ENCODE measurements at regions not wholly inside any gene's neighbourhood (a gene's known extent, or its start where the extent isn't known, plus 50 kb on each side); places are given as distances from the start of the nearest gene placed in this dataset.
"Not testable (repeated sequence)": the region's sequence is repeated elsewhere in the genome, so short reads cannot be mapped to it uniquely, and the experiment has no call there.

GRCh38 chr21:13907385-13907784, 297.8 kb downstream of the POTED start:
- DNase-seq: not testable (repeated sequence)

GRCh38 chr21:13896596-13897247, 287.1 kb downstream of the POTED start:
- DNase-seq: not testable (repeated sequence)

- DNase-seq: not testable (repeated sequence)
These were observed 284.0 kb downstream of the POTED start for GRCh38 chr21:13893617-13894016.

- DNase-seq: not testable (repeated sequence)
These were observed 283.4 kb downstream of the POTED start for GRCh38 chr21:13893025-13893424.

GRCh38 chr21:13892146-13892751, 282.7 kb downstream of the POTED start:
- not testable (repeated sequence) for DNase-seq

GRCh38 chr21:13889176-13889575, 279.6 kb downstream of the POTED start:
- not testable (repeated sequence) for DNase-seq

- not testable (repeated sequence) for DNase-seq
These were observed 274.2 kb downstream of the POTED start for GRCh38 chr21:13883641-13884395.

GRCh38 chr21:13877503-13877902, 267.9 kb downstream of the POTED start:
- DNase-seq: not testable (repeated sequence)

- DNase-seq: not testable (repeated sequence)
These were observed 267.4 kb downstream of the POTED start for GRCh38 chr21:13876999-13877398.

- not testable (repeated sequence) for DNase-seq
These were observed 264.4 kb downstream of the POTED start for GRCh38 chr21:13874001-13874400.

GRCh38 chr21:13854638-13855037, 245.1 kb downstream of the POTED start:
- DNase-seq: no peak

- not testable (repeated sequence) for DNase-seq
These were observed 241.2 kb downstream of the POTED start for GRCh38 chr21:13850808-13851207.

GRCh38 chr21:13849489-13849888, 239.9 kb downstream of the POTED start:
- DNase-seq: not testable (repeated sequence)

- not testable (repeated sequence) for DNase-seq
These were observed 237.1 kb downstream of the POTED start for GRCh38 chr21:13846718-13847117.

- not testable (repeated sequence) for DNase-seq
These were observed 235.0 kb downstream of the POTED start for GRCh38 chr21:13844574-13844973.

GRCh38 chr21:13843081-13843480, 233.5 kb downstream of the POTED start:
- DNase-seq: not testable (repeated sequence)

GRCh38 chr21:13827666-13828065, 218.1 kb downstream of the POTED start:
- not testable (repeated sequence) for DNase-seq

GRCh38 chr21:13827201-13827600, 217.6 kb downstream of the POTED start:
- no peak for DNase-seq

- not testable (repeated sequence) for DNase-seq
These were observed 216.9 kb downstream of the POTED start for GRCh38 chr21:13826511-13826910.

- DNase-seq: not testable (repeated sequence)
These were observed 215.7 kb downstream of the POTED start for GRCh38 chr21:13825218-13825778.

GRCh38 chr21:13820286-13820685, 210.7 kb downstream of the POTED start:
- DNase-seq: not testable (repeated sequence)

GRCh38 chr21:13812191-13812590, 202.6 kb downstream of the POTED start:
- not testable (repeated sequence) for DNase-seq

GRCh38 chr21:13810559-13810958, 201.0 kb downstream of the POTED start:
- not testable (repeated sequence) for DNase-seq
